Right renal pelvis (tissue), 4 donors: ENCODE measurements at regions not wholly inside any gene's neighbourhood (a gene's known extent, or its start where the extent isn't known, plus 50 kb on each side); places are given as distances from the start of the nearest gene placed in this dataset.
"Not testable (repeated sequence)": the region's sequence is repeated elsewhere in the genome, so short reads cannot be mapped to it uniquely, and the experiment has no call there.

Experiments
- DNase-seq, 4 donors: peaks; one replicate each; pipeline ENCODE4 v3.0.0-alpha.2; 2013; ENCODE audit warnings: low read depth in 4 of 4, low spot score in 3 of 4, missing footprints in 1 of 4

GRCh38 chr9:135394699-135395645 is 84.6 kb upstream of the PPP1R26 start:
- no peak for DNase-seq

- no peak for DNase-seq
These were observed 82.4 kb upstream of the PPP1R26 start for GRCh38 chr9:135397142-135397541.

DNA sequence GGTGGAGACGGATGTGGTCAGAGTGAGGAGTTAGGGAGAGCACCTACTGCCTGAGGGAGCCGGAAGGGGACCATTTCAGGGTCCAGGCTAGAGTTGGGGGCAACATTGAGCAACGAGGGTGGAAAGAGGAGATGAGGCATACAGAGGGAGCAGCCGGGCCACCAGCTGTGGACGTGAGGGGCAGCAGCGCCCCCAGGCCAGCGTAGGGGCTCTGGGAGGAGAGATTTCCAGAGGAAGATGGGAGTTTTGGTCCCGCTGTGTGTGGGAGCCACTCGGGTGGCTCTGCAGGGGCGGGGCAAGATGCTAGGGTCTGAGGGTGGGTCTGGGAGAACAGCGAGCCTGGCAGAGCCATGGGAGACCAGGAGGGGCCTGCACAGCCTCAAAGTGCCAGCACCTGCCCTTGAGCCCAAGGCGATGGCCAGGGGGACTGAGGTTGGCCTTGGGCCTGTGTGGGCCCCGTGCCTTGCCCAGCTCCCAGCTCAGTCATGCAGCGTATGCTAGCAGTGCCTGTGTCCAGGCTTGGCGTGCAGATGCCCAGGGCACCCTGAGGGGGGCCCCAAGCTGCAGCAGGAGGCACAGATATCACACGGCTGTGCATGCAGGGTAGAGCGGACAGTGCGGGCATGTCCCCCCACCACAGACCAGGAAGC is 80.5 kb upstream of the PPP1R26 start:
- no peak for DNase-seq

GRCh38 chr9:135400496-135400895 is 79.1 kb upstream of the PPP1R26 start:
- no peak for DNase-seq

DNA sequence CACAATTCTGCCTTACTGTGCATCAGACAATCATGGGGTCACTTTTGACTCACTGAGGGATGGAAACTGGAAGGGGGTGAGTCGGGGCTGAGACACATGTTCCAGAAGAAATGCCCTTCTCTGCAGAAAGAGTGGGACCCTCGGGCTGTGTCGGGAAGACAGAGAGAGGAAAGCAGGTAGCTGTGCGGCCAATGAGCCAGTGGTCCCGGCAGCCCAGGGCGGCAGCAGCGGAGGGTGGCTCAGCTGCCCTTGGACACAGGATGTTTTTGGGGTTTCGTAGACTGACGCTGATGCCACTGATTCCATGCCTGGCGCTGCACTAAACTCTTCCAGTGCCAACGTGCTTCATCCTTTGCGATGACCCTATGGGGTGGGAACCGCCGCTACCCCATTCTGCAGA is 78.4 kb upstream of the PPP1R26 start:
- DNase-seq = no peak

DNA sequence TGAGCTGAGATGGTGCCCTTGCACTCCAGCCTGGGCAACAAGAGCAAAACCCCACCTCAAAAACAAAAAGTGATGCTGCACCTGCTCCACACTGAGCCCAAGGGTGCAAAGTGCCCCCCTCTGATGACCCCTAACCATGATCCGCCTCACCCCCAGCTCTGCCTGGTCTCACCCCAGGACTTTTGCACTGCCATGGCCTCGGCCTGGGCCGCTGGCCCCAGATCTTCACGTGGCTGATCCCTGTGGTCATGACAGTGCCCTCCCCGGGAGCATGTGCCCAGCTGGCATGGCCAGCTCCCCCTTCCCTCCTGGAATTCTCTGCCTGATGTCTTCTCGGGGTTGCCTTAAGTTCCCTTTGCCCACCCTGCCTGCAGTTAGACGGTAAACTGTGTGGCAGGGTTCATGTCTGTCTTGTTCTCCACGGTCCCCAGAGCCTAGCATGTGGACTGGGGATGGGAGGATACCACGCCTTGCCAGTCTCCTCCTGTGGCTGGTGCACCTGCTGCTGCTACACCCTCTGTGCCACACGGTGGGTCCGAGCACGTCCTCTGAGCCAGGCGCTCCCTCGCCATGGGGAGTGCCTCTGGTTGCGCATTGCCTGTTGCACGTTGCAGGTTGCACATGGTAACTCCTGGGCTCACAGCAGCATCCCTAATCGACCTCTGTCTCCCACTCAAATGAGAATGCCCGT is 77.4 kb upstream of the PPP1R26 start:
- no peak for DNase-seq

DNA sequence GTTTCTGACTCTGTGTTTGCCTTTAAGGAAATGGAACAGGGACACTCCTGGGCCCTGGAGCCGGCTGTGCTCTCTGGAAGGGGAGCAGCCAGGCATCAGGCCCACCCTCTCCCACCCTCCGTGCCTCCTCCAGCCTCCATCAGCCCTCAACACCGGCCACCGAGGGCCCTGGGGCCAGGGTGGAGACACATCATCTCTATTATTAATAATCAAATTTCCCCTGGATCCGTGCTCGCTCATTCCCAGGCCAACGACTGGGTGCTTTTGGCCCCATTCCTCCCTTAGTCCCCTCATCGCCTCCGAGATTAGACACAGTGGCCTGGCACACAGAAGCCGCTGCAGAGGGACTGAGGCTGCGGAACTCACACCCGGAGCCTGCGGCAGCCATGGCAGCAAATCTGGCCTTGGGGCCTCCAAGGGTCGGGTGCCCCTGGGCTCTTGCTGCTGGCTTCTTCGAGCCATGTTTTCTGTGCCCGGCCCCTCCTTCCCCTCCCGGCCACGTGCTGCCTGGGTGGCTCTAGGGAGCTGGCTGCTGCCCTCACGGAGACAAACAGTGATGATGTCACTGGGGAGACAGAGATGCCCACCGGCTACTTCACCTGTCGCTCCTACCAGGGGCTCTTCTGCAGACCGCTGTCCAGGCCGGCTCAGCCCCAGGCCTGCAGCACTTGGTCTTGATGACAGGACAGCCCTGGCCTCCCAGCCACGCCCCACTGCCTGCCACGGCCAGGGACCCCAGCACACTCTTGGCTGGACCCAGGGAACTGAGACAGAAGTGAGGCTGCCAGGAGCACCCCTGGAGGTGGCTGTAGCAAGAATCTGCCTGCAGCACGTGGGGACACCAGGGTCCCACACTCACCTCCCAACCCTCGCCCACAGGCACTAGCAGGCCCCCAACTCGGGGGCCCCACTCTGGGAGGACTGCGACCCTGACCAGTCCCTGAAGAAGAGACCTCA is 76.6 kb upstream of the PPP1R26 start:
- no peak for DNase-seq

GRCh38 chr9:135403733-135404450 is 75.7 kb upstream of the PPP1R26 start:
- no peak for DNase-seq

DNA sequence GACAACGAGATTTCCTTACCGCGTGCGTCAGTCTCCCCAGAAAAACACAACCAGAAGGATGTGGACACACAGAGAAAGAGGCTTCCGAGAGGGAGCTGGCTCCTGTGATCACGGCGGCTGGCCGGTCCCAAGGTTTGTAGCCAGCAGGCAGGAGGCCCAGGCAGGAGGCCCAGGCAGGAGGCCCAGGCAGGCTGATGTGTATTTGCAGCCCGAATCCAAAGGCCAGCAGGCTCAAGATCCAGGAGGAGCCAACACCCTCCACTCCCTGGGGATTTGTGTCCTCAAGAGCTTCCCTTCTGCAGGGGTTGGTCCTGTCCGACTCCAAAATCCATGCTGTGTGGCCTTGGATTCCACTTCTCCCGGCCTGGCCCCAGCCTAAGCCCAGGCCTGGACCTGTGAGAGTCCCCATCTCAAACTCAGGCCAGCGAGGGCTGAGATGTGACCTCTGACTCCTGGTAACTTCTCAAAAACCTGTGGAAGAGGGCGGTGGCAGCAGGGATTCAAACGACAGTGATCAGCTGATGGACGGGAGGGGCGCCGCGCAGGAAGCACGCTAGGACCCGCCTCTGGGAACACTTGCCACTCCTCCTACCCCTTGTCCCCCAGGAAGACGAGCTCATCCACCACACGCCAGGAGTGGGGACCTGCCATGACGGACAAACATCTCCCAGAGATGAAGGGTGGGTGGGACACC is 75.0 kb upstream of the PPP1R26 start:
- DNase-seq = no peak

GRCh38 chr9:135405145-135405464 is 74.5 kb upstream of the PPP1R26 start:
- DNase-seq = not testable (repeated sequence)

- DNase-seq = no peak
These were observed 70.9 kb upstream of the PPP1R26 start for GRCh38 chr9:135408476-135409254.

DNA sequence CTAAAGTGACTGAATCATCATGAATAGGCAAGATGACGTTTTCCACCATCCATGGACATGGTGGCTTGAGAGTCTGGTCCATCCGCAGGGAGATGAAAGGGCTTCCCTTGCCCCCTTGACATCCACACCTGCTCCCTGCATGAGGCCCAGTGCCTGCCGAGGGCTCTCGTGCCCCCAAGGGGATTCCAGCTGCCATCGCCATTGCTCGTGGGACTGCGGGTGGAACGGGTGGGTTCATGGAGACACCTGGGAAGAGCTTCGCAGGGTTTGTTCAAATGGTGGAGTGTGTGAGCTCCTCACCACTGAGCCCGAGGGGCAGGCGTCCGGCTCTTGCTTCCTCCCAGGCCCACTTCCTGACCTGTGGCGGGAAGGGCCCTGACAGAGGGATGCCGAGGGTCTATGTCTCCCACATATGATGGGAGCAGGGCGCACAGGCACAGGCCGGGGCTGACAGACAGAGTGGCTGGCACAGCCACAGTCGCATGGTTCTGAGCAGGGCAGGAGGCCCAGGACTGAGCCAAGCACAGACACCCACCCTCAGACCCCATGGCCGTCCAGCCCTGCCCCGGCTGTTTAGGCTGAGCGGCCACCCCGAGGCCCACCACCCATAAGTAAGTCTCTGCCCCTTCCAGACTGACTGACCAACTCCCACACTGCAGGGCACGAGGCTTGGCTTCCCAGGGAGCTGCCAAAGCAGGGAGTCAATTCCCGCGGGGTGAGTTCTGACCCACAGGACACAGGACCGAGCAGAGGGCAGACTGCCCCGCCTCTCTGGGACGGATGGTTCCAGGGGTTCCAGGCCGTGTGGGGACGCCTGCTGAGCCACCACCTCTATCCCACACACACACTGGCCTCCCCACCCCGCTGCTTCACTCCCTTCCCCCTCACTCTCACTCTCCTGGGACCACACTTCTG is 70.0 kb upstream of the PPP1R26 start:
- DNase-seq = no peak

- no peak for DNase-seq
These were observed 69.2 kb upstream of the PPP1R26 start for GRCh38 chr9:135410421-135410820.

GRCh38 chr9:135410831-135411473 is 68.6 kb upstream of the PPP1R26 start:
- DNase-seq = no peak

- DNase-seq = not testable (repeated sequence)
These were observed 68.0 kb upstream of the PPP1R26 start for GRCh38 chr9:135411605-135412004.

GRCh38 chr9:135412315-135413085 is 67.1 kb upstream of the PPP1R26 start:
- peak; percentile 33 to 61 (median 52) for DNase-seq
